ENCODE measurements at regions not wholly inside any gene's neighbourhood (a gene's known extent, or its start where the extent isn't known, plus 50 kb on each side); places are given as distances from the start of the nearest gene placed in this dataset.

GRCh38 chr12:126792411-126792810 lies 1474.6 kb upstream of the TMEM132C start:
- no peak for TF ChIP-seq CTCF (IDR thresholded peaks at IDR 0.05; ENCODE audit: extremely low read depth, insufficient read depth, missing control alignments)
- DNase-seq (ENCODE audit: low spot score) = no peak
- in situ Hi-C loops (cut with MboI; ENCODE audit: low pct_unique_long_range_greater_than_20kb, low sequenced_read_pairs, unreplicated experiment) = no loop called here

- in situ Hi-C loops (cut with MboI; ENCODE audit: low pct_unique_long_range_greater_than_20kb, low sequenced_read_pairs, unreplicated experiment) = no loop called here
- TF ChIP-seq CTCF (IDR thresholded peaks at IDR 0.05; ENCODE audit: extremely low read depth, insufficient read depth, missing control alignments) = no peak
- no peak for DNase-seq (ENCODE audit: low spot score)
Observed at GRCh38 chr12:126797525-126797924, 1469.4 kb upstream of the TMEM132C start.

GRCh38 chr12:126798449-126798848 lies 1468.5 kb upstream of the TMEM132C start:
- in situ Hi-C loops (cut with MboI; ENCODE audit: low pct_unique_long_range_greater_than_20kb, low sequenced_read_pairs, unreplicated experiment) = no loop called here
- DNase-seq (ENCODE audit: low spot score) = no peak
- no peak for TF ChIP-seq CTCF (IDR thresholded peaks at IDR 0.05; ENCODE audit: extremely low read depth, insufficient read depth, missing control alignments)

GRCh38 chr12:126807312-126807865 lies 1459.6 kb upstream of the TMEM132C start:
- DNase-seq (ENCODE audit: low spot score) = no peak
- no peak for TF ChIP-seq CTCF (IDR thresholded peaks at IDR 0.05; ENCODE audit: extremely low read depth, insufficient read depth, missing control alignments)
- in situ Hi-C loops (cut with MboI; ENCODE audit: low pct_unique_long_range_greater_than_20kb, low sequenced_read_pairs, unreplicated experiment) = no loop called here

GRCh38 chr12:126811391-126811790 lies 1455.6 kb upstream of the TMEM132C start:
- no peak for TF ChIP-seq CTCF (IDR thresholded peaks at IDR 0.05; ENCODE audit: extremely low read depth, insufficient read depth, missing control alignments)
- in situ Hi-C loops (cut with MboI; ENCODE audit: low pct_unique_long_range_greater_than_20kb, low sequenced_read_pairs, unreplicated experiment) = no loop called here

GRCh38 chr12:126819554-126819953 lies 1447.4 kb upstream of the TMEM132C start:
- no peak for TF ChIP-seq CTCF (IDR thresholded peaks at IDR 0.05; ENCODE audit: extremely low read depth, insufficient read depth, missing control alignments)
- DNase-seq (ENCODE audit: low spot score) = no peak
- in situ Hi-C loops (cut with MboI; ENCODE audit: low pct_unique_long_range_greater_than_20kb, low sequenced_read_pairs, unreplicated experiment) = no loop called here

More at GRCh38 chr12:126811391-126811790, 1455.6 kb upstream of the TMEM132C start:
- no peak for DNase-seq (ENCODE audit: low spot score)

Data from GM13977 (cell line).